ENCODE measurements at regions not wholly inside any gene's neighbourhood (a gene's known extent, or its start where the extent isn't known, plus 50 kb on each side); places are given as distances from the start of the nearest gene placed in this dataset.

DNA sequence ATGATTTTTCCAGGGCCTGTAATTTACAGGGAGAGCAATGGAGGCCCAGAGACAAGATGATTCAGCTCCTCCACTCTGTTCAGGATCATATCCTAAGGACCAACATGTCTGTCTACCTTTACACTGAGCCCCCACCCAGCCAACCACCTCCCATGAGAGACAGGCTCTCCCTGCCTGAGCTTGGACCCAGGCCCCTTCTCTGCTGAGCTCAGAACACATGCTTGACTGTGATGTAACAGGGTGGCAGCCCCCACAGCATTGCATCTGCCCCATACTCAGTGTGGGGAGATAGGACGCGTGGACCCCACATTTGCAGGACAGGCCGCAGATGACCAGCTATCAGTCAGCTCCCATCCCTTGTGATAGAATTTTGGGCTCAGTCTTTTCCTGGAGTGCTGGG is 313.9 kb downstream of the ADGRD1 start:
- Histone ChIP-seq H2BK120ac (replicated peaks; ENCODE audit: low read depth, low read length) (no peak overlapping the region), H3K79me1 (ENCODE audit: low read depth, low read length) (no peaks in the 10 kb centered on the region), H3K36me3 (ENCODE audit: control insufficient read depth in 2 of 4, insufficient read depth in 4 of 4, low read length in 3 of 4) (no peaks in the 10 kb centered on the region; a peak in 1 of 8 replicates), H3K4me2 (ENCODE audit: insufficient read depth in 1 of 2, low read depth in 2 of 2, low read length in 2 of 2) (no peak overlapping the region), H4K8ac (ENCODE audit: extremely low read depth, insufficient read depth, low read length) (no peak overlapping the region), H2AFZ (ENCODE audit: low read length) (no peak overlapping the region), H3K27me3 (replicated peaks in 1 of 4; ENCODE audit: control insufficient read depth in 3 of 4, extremely low read depth in 1 of 4, insufficient read depth in 3 of 4, low read length in 3 of 4) (0 out of 7 replicates have a peak, but pooled peaks cover 0 to 2% (median 0%) of the 10 kb centered on the region in 4 experiments), H4K20me1 (replicated peaks in 1 of 2; ENCODE audit: control insufficient read depth in 1 of 2, insufficient read depth in 2 of 2, low read length in 2 of 2) (peaks cover 0 to 5% of the 10 kb centered on the region in 2 experiments), H3K23ac (ENCODE audit: insufficient read length) (no peak overlapping the region), H2BK15ac (ENCODE audit: low read length) (no peak overlapping the region), H4K5ac (ENCODE audit: insufficient read length, low read depth, low read length) (no peak overlapping the region), H3K27ac (ENCODE audit: low read depth, low read length) (no peak overlapping the region), H2BK20ac (ENCODE audit: low read length) (no peak overlapping the region), H2BK5ac (ENCODE audit: low read depth, low read length) (no peak overlapping the region), H3K14ac (ENCODE audit: insufficient read length) (no peak overlapping the region), H3K9ac (replicated peaks in 1 of 4; ENCODE audit: extremely low read depth in 1 of 4, low read depth in 3 of 4, low read length in 3 of 4) (no peak overlapping the region), H4K91ac (replicated peaks; ENCODE audit: insufficient read length, low read length) (no peak overlapping the region), H3K4me3 (ENCODE audit: extremely low read depth in 1 of 4, insufficient read depth in 2 of 4, low read depth in 3 of 4, low read length in 4 of 4) (no peak overlapping the region), H3K23me2 (ENCODE audit: low read depth, low read length) (peaks cover 5% of the 10 kb centered on the region; the same call in 1 of the 2 replicates), H3K18ac (ENCODE audit: extremely low read depth, low read length) (no peak overlapping the region), H3K56ac (replicated peaks; ENCODE audit: insufficient read length, low read depth, low read length) (no peak overlapping the region), H2AK5ac (ENCODE audit: low read depth, low read length) (no peak overlapping the region), H3K4ac (replicated peaks; ENCODE audit: insufficient read length, low read depth, low read length) (no peak overlapping the region), H2BK12ac (ENCODE audit: low read depth, low read length) (no peak overlapping the region), H3K4me1 (replicated peaks in 1 of 4; ENCODE audit: control insufficient read depth in 3 of 4, insufficient read depth in 4 of 4, low read length in 3 of 4) (peaks cover 0 to 4% (median 0%) of the 10 kb centered on the region in 4 experiments; a peak in 2 of 7 replicates), H3K79me2 (ENCODE audit: control insufficient read depth in 1 of 2, insufficient read depth in 2 of 2, low read length in 2 of 2) (no peaks in the 10 kb centered on the region), H3K9me3 (ENCODE audit: insufficient read depth in 2 of 2, low read depth in 1 of 2, low read length in 1 of 2) (no peaks in the 10 kb centered on the region)
- 98% methylated on average over 3 of the region's 3 CpGs; no CpG with 5 or more reads in 1 of the 2 experiments for WGBS, 2 experiments (ENCODE audit: extremely low coverage in 1 of 2, insufficient coverage in 1 of 2, insufficient read length in 1 of 2, insufficient replicate concordance in 2 of 2, low coverage in 1 of 2, low lambda C conversion rate in 2 of 2, missing lambda C conversion rate in 1 of 2)
- FAIRE-seq (no peak), DNase-seq (ENCODE audit: low read depth in 1 of 2, low spot score in 2 of 2) (no peak)
- POLR2A ChIA-PET (ENCODE audit: partially characterized antibody), result interaction anchor here (1.4 kb wide), 1 partner anchor 284 kb away, joined by 3 read pairs; no protein-coding TSS in a partner anchor
- CTCF ChIA-PET (ENCODE audit: partially characterized antibody), result interaction anchor here (0.9 to 1.6 kb wide), 6 partner anchors 10 to 187 kb away, joined by 3 to 5 read pairs (median 4); no protein-coding TSS in a partner anchor
- no peak for TF ChIP-seq SIN3A (conservative IDR thresholded peaks at IDR 0.05 in 1 of 2, IDR thresholded peaks at IDR 0.05 in 1 of 2; ENCODE audit: low read depth in 1 of 2, low read length in 2 of 2)
- TF ChIP-seq SUZ12 (IDR thresholded peaks at IDR 0.05; ENCODE audit: low read length), result no peak
- TF ChIP-seq CTBP2 (IDR thresholded peaks at IDR 0.05; ENCODE audit: borderline replicate concordance, insufficient read depth, insufficient read length, low read length), result no peak
- no peak for TF ChIP-seq CBX8 (IDR thresholded peaks at IDR 0.05; ENCODE audit: borderline replicate concordance, low read depth, low read length)
- no peak for TF ChIP-seq POU5F1 (IDR thresholded peaks at IDR 0.05; ENCODE audit: low read depth, low read length)
- no peak for TF ChIP-seq NRF1 (IDR thresholded peaks at IDR 0.05; ENCODE audit: low read depth, low read length)
- TF ChIP-seq GABPA (IDR thresholded peaks at IDR 0.05; ENCODE audit: borderline replicate concordance, insufficient read depth, low read length), result no peak
- TF ChIP-seq RXRA (IDR thresholded peaks at IDR 0.05; ENCODE audit: insufficient read depth, low read depth, low read length), result no peak

All from H1 (cell line).